Upper lobe of right lung (tissue), 1 donor: ENCODE measurements at regions not wholly inside any gene's neighbourhood (a gene's known extent, or its start where the extent isn't known, plus 50 kb on each side); places are given as distances from the start of the nearest gene placed in this dataset.

Experiments used
- ATAC-seq: fragments of 200-7000 bp; cut with Tn5 transposase; one replicate; pipeline ENCODE4 v1.9.1; 2020; ENCODE audit warnings: mild to moderate bottlenecking, moderate library complexity
- DNase-seq: peaks from one replicate; pipeline ENCODE4 v3.0.0-alpha.2; 2020
- H3K27ac ChIP-seq: fragments of 200-600 bp; one replicate; pipeline ENCODE4 v1.8.0; 2022
- H3K27me3 ChIP-seq: fragments of 200-600 bp; one replicate; pipeline ENCODE4 v1.8.0; 2022; ENCODE audit warnings: mild to moderate bottlenecking
- H3K36me3 ChIP-seq: fragments of 200-600 bp; one replicate; pipeline ENCODE4 v1.8.0; 2022
- H3K4me1 ChIP-seq: fragments of 200-600 bp; one replicate; pipeline ENCODE4 v1.8.0; 2022
- H3K4me3 ChIP-seq: fragments of 200-600 bp; one replicate; pipeline ENCODE4 v1.8.0; 2022; ENCODE audit warnings: mild to moderate bottlenecking
- H3K9me3 ChIP-seq: fragments of 200-600 bp; one replicate; pipeline ENCODE4 v1.8.0; 2022
- CTCF ChIP-seq: fragments of 200-600 bp; IDR thresholded peaks from one replicate; pipeline ENCODE4 v1.8.0; 2022; ENCODE audit warnings: antibody characterized with exemption
- intact Hi-C: fragments of 100-400 bp; cut with DNase I; formaldehyde crosslinking; loops from one replicate; pipeline ENCODE4 v1.11.0; 2022
- donor health status: DM: no; HTN: yes; CAD: no; lungs with severe emphysema.

DNA sequence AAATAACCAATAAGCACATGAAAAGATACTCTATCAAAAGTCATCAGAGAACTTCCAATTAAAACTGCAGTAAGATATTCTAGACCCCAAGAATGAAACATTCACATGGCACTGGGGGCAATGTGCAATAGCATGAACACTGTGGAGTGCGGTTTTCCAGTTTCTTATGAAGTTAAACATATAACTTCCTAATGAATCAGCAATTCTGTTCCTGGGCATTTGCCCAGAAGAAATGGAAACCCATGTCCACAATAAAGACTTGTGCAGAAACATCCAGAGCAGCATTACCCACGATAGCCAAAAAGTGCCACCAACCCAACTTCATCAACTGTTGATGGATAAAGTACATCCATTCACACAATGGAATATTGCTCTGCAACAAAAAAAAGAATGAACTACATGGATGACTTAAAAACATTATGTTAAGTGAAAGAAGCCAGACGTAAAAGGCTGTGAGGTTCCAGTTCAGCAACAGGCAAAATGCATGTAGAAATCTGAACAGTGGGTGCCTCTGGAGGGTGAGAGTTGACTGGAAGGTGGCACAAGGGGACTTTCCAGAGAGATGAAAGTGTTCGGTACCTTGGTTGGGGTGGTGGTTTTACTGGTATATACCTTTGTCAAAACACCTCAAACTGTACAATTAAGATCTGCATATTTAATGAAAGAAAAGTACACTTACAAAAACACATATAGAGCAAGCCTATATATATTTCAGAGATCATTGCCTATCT, 207.2 kb upstream of the ECI2 start:
- no peak overlapping the region for H3K27ac ChIP-seq
- no peaks in the 10 kb centered on the region for H3K36me3 ChIP-seq
- no peak for ATAC-seq
- H3K27me3 ChIP-seq, result no peaks in the 10 kb centered on the region
- no peaks in the 10 kb centered on the region for H3K9me3 ChIP-seq
- intact Hi-C loops, result no loop called here
- H3K4me1 ChIP-seq, result no peaks in the 10 kb centered on the region
- no peak for TF ChIP-seq CTCF
- no peak overlapping the region for H3K4me3 ChIP-seq
- no peak for DNase-seq

- no peak for TF ChIP-seq CTCF
- intact Hi-C loops, result no loop called here
- Histone ChIP-seq H3K27ac (no peak overlapping the region), H3K36me3 (no peaks in the 10 kb centered on the region), H3K27me3 (no peaks in the 10 kb centered on the region), H3K4me1 (no peaks in the 10 kb centered on the region), H3K9me3 (no peaks in the 10 kb centered on the region), H3K4me3 (no peak overlapping the region)
- DNase-seq (no peak), ATAC-seq (no peak)
Observed at GRCh38 chr6:4341078-4341797, 205.9 kb upstream of the ECI2 start.

GRCh38 chr6:4340544-4340943, 205.2 kb upstream of the ECI2 start:
- Histone ChIP-seq H3K9me3 (no peaks in the 10 kb centered on the region), H3K4me1 (no peaks in the 10 kb centered on the region), H3K27me3 (no peaks in the 10 kb centered on the region), H3K36me3 (no peaks in the 10 kb centered on the region), H3K27ac (no peak overlapping the region), H3K4me3 (no peak overlapping the region)
- DNase-seq, result no peak
- intact Hi-C loops, result no loop called here
- no peak for ATAC-seq
- TF ChIP-seq CTCF, result no peak

DNA sequence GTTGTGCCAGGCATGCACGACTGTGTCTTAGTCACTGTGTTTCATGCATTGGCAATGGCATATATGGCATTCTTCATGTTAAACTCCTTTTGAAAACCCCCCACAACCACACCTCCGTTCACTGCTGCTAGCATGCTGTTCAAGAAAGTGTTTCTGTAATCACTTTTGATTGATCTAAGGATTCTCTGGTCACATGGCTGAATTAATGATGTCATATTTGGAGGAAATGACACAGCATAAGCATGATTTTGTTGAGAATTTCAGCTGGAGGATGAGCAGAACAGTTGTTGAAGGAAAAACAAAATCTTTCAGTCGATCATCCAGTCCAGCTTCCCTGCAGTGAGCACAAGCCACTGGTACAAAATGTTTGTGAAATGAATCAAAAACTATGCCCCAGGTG, 203.5 kb upstream of the ECI2 start:
- Histone ChIP-seq H3K27me3 (no peaks in the 10 kb centered on the region), H3K9me3 (no peaks in the 10 kb centered on the region), H3K36me3 (no peaks in the 10 kb centered on the region), H3K4me1 (no peaks in the 10 kb centered on the region), H3K4me3 (no peak overlapping the region), H3K27ac (no peak overlapping the region)
- TF ChIP-seq CTCF, result no peak
- intact Hi-C loops, result no loop called here
- no peak for ATAC-seq
- no peak for DNase-seq

DNA sequence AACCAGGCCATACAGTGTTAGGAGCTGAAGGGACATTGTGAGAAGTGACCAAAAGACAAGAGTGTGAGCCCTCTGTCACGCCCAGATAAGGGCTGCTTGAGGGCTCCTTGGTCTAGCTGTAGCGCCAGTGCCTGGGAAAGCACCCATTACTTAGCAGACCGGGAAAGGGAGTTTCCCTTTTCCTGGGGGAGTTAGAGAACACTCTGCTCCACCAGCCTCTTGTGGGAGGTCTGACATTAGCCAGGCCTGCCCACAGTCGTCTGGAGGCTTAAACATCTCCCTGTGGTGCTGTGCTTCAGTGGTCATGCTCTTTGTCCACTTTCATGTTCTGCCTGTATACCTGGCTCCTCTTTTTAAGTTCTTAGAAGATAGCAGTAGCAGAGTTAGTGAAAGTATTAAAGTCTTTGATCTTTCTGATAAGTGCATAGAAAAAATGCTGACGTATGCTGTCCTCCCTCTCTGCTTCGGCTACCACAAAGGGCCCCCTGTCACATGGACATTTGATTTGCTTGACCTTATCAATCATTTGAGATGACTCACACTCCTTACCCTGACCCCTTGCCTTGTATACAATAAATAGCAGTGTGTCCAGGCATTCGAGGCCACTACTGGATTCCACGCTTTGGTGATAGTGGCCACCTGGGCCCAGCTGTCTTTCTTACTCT, 201.5 kb upstream of the ECI2 start:
- intact Hi-C loops, result no loop called here
- no peak overlapping the region for H3K27ac ChIP-seq
- no peak overlapping the region for H3K4me3 ChIP-seq
- H3K4me1 ChIP-seq, result no peaks in the 10 kb centered on the region
- DNase-seq, result no peak
- H3K9me3 ChIP-seq, result no peaks in the 10 kb centered on the region
- ATAC-seq, result no peak
- H3K27me3 ChIP-seq, result no peaks in the 10 kb centered on the region
- no peak for TF ChIP-seq CTCF
- H3K36me3 ChIP-seq, result no peaks in the 10 kb centered on the region
